ENCODE measurements at regions not wholly inside any gene's neighbourhood (a gene's known extent, or its start where the extent isn't known, plus 50 kb on each side); places are given as distances from the start of the nearest gene placed in this dataset.

GRCh38 chr18:25866331-25866730 lies 224.1 kb downstream of the SS18 start:
- DNase-seq, result no peak

GRCh38 chr18:25862881-25863600 lies 227.4 kb downstream of the SS18 start:
- no peak for DNase-seq

- no peak for DNase-seq
Observed at GRCh38 chr18:25853691-25854433, 236.6 kb downstream of the SS18 start.

- DNase-seq, result no peak
Observed at GRCh38 chr18:25843791-25844190, 246.6 kb downstream of the SS18 start.

- DNase-seq, result no peak
Observed at GRCh38 chr18:25842665-25843064, 247.7 kb downstream of the SS18 start.

- DNase-seq, result no peak
Observed at GRCh38 chr18:25834061-25834460, 256.4 kb downstream of the SS18 start.

- DNase-seq, result peak; percentile 30
Observed at GRCh38 chr18:25832001-25832604, 258.3 kb downstream of the SS18 start.

- no peak for DNase-seq
Observed at GRCh38 chr18:25831301-25831701, 259.1 kb downstream of the SS18 start.

GRCh38 chr18:25830787-25831186 lies 259.6 kb downstream of the SS18 start:
- DNase-seq, result no peak

GRCh38 chr18:25827961-25828561 lies 262.4 kb downstream of the SS18 start:
- no peak for DNase-seq

GRCh38 chr18:25827228-25827627 lies 263.2 kb downstream of the SS18 start:
- DNase-seq, result no peak

- no peak for DNase-seq
Observed at GRCh38 chr18:25826823-25827222, 263.6 kb downstream of the SS18 start.

GRCh38 chr18:25825979-25826776 lies 264.2 kb downstream of the SS18 start:
- DNase-seq, result no peak

- no peak for DNase-seq
Observed at GRCh38 chr18:25825056-25825455, 265.4 kb downstream of the SS18 start.

- DNase-seq, result no peak
Observed at GRCh38 chr18:25819746-25820363, 270.6 kb downstream of the SS18 start.

- no peak for DNase-seq
Observed at GRCh38 chr18:25818505-25818904, 271.9 kb downstream of the SS18 start.

GRCh38 chr18:25817546-25818237 lies 272.7 kb downstream of the SS18 start:
- no peak for DNase-seq

GRCh38 chr18:25815659-25816058 lies 274.8 kb downstream of the SS18 start:
- DNase-seq, result no peak

GRCh38 chr18:25814841-25815458 lies 275.5 kb downstream of the SS18 start:
- peak; percentile 31 for DNase-seq

GRCh38 chr18:25813110-25813509 lies 277.3 kb downstream of the SS18 start:
- DNase-seq, result no peak

- DNase-seq, result no peak
Observed at GRCh38 chr18:25810736-25811135, 279.7 kb downstream of the SS18 start.

Data from activated CD4-positive, alpha-beta T cell treated with anti-CD3 and anti-CD28 coated beads, Interleukin-2, Interleukin-6, amounts not matched to agents 100 ng/mL and 50 ng/mL, durations not matched to agents 16 hours and 8 hours (primary cell).